ENCODE measurements at regions not wholly inside any gene's neighbourhood (a gene's known extent, or its start where the extent isn't known, plus 50 kb on each side); places are given as distances from the start of the nearest gene placed in this dataset.

- no peak for DNase-seq (ENCODE audit: low read depth)
These were observed 116.9 kb downstream of the POLR2M start for GRCh38 chr15:57823325-57823882.

DNA sequence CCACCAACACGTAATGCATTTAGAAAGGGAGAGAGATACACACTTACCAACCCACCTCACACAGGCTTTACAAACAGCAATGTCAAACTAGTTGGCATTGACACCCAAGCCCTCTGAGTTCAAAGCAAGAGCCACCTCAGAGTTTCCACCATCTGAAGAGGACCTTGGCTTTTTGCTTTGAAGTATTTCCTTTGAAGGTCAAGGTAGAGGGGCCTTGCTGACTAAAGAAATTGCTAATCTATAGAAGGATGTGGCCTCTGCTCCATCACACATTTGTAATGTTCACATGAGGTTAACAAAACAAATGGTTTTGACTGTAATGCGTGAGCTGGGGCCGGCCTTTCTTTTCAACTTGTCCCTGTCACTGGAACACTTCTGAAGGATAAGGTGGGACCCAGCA lies 117.7 kb downstream of the POLR2M start:
- DNase-seq (ENCODE audit: low read depth): no peak

DNA sequence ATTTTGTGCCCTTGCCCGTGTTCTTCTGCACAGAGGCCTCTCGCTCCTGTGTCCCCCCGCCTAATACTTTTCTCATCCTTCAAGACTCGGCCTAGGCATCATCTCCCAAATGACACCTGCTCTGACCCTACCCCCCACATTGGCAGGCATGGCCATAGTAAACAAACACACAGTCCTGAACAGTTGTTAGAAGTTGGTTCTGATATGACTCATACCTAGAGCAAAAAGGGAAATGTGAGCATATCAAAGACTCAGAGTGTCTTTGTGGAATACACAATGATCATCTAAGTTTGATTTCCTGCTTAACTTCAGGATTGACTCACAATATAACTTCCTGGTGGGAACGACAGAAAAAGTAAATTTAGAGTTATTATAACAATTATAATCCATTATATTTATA lies 120.5 kb downstream of the POLR2M start:
- DNase-seq (ENCODE audit: low read depth): no peak

- no peak for DNase-seq (ENCODE audit: low read depth)
These were observed 121.5 kb downstream of the POLR2M start for GRCh38 chr15:57827971-57828370.

- DNase-seq (ENCODE audit: low read depth): no peak
These were observed 125.7 kb downstream of the POLR2M start for GRCh38 chr15:57832183-57832582.

DNA sequence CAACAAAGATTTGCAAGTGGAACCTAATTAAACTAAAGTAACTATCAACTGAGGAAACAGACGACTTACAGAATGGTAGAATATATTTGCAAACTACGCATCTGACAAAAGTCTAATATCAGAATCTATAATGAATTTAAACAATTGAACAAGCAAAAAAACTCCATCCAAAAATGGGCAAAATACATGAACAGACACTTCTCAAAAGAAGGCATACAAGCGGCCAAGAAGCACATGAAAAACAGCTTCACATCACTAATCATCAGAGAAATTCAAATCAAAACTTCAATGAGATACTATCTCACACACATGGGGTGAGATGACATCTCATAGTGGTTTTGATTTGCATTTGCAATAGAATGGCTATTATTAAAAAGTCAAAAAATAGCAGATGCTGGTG lies 128.6 kb downstream of the POLR2M start:
- DNase-seq (ENCODE audit: low read depth): no peak

DNA sequence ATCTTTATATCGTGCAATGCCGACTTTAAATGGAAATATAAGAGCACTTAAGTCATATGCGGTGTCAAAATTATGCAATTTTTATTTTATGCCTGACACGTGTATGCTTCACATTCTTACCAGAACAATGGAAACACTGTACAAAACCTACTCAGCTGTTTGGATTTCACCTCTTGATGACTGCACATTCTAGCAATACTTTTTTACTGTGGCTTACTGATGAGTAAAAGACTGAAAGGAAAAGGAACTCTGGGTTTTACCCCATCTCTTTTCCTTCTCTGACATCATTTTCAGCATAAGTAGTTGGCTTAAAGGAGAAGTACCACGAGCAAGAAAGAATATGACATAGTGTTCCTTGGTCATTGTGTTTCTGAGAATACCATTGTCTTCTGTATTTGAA lies 142.8 kb downstream of the POLR2M start:
- DNase-seq (ENCODE audit: low read depth): no peak

GRCh38 chr15:57854531-57854930 lies 148.0 kb downstream of the POLR2M start:
- no peak for DNase-seq (ENCODE audit: low read depth)

DNA sequence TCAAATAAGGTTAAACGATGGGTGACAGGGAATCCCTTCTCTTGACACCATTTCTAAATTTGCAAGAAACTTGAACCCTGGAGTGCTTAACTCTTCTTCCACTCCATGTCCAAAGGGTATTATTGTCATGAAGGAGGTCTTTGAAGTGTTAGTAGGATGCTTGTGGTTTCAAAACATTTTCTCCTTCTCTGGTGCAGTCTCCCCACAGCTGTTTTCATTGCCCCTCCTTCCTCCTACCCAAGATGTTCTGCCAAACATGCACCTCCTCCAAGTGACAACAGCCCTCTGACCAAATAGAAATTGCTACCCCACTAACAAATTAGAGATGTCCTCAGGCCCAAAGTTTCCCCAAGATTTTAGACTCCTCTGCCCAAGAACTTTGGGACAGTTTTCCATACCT lies 151.4 kb downstream of the POLR2M start:
- no peak for DNase-seq (ENCODE audit: low read depth)

GRCh38 chr15:57859130-57859685 lies 152.7 kb downstream of the POLR2M start:
- DNase-seq (ENCODE audit: low read depth): no peak

DNA sequence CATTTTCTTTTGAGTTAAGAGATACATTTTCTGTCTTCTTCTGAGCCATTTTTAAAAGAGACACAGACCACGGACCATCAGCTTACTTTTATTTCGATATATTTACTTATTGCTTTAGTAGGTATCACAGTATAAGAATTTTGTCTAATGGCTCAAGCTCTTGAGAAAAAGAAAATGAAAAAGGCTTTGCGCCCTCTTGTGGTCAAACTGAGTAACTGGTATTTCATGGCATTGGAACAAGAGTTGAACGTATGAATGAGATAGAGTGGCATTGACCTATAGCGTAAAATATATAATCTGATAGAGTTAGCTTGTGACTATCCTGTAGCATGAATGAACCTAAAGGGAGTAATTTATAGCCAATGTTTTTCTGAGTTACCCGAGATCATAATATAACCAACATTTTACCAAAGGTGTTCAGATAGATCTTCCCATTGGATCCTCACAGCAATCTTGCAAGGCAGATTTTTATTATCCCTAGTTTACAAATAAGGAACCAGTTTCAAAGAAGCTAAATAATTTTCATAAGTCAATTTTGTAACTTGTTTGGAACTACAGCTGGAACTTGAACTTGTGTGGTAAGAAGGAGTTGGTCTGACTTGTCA lies 154.6 kb downstream of the POLR2M start:
- DNase-seq (ENCODE audit: low read depth): no peak

DNA sequence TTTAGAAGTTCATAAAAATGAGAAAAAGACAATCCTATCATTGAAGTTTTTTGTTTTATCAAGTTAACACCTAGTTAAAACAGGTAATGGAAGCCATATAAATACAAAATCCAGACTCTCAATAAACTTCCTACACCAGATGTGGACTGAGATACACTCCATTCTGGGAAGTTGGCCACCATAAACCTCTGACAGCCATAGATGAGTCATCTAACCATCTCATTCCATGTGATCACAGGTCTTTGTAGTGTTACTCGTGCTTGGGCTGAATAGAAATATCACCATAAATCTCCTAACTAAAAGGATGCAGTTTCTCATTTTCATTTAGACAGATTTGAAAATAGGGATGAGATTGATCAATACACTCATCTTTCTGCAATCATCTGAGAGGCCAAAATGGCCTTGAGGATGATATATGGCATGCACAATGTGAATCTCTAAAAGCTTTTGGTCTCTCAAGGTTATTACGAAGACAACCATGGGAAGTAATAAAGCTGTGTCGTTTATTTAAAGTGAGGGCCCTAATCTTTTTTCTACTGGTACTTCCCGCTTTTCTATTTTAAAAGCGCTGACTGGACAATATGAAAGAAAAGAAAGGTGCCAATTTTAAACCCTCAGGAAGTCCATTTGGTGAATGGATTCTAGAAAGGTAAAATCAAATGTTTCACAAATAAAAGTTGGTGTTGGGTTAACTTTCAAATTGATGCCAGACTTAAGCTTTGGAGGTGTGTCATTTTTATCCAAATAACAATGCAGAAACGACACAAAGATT lies 155.5 kb downstream of the POLR2M start:
- no peak for DNase-seq (ENCODE audit: low read depth)

- no peak for DNase-seq (ENCODE audit: low read depth)
These were observed 156.2 kb downstream of the POLR2M start for GRCh38 chr15:57862761-57863160.

DNA sequence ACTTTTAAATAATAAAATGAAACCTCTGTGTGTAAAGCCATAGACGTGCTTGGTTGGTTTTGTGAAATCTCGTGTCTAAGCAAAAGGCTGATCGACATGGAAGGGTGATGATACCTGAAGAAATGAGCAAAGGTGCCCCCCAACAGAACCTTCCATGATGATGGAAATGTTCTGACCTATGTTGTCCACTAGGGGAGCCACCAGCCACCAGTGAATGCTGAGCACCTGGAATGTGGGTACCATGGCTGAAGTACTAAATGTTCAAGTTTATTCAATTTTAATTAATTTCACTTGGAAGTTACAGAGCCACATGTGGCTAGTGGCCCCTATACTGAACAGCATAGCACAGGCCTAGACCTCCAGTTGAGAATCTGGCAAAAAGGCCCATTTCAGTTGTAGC lies 158.8 kb downstream of the POLR2M start:
- DNase-seq (ENCODE audit: low read depth): no peak

- DNase-seq (ENCODE audit: low read depth): peak; percentile 7
These were observed 159.7 kb downstream of the POLR2M start for GRCh38 chr15:57866149-57866736.

DNA sequence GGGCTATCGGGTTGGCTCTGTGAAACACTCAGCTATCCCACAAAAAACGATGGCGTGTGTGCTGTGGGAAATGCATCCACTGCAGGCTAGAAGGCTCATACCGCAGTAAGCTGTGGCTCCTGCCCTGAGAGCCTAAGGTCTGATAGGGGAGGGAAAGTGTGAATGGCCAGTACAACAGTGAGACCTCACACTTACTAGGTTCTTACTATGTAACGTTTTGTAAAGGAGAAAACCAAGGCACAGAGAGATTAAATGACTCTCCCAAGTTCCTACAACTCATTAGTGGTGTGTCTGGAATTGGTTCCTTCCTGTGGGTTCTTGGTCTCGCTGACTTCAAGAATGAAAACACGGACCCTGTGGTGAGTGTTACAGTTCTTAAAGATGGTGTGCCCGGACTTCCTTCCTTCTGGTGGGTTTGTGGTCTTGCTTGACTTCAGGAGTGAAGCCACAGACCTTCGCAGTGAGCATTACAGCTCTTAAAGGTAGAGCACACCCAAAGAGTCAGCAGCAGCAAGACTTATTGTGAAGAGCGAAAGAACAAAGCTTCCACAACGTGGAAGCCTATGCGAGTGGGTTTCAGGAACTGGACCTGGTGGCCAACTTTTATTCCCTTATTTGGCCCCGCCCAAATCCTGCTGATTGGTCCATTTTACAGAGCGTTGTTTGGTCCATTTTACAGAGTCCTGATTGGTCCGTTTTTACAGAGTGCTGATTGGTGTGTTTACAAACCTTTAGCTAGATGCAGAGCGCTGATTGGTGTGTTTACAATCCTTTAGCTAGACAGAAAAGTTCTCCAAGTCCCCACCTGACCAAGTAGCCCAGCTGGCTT lies 161.7 kb downstream of the POLR2M start:
- DNase-seq (ENCODE audit: low read depth): no peak

- DNase-seq (ENCODE audit: low read depth): no peak
These were observed 164.2 kb downstream of the POLR2M start for GRCh38 chr15:57870667-57871066.

DNA sequence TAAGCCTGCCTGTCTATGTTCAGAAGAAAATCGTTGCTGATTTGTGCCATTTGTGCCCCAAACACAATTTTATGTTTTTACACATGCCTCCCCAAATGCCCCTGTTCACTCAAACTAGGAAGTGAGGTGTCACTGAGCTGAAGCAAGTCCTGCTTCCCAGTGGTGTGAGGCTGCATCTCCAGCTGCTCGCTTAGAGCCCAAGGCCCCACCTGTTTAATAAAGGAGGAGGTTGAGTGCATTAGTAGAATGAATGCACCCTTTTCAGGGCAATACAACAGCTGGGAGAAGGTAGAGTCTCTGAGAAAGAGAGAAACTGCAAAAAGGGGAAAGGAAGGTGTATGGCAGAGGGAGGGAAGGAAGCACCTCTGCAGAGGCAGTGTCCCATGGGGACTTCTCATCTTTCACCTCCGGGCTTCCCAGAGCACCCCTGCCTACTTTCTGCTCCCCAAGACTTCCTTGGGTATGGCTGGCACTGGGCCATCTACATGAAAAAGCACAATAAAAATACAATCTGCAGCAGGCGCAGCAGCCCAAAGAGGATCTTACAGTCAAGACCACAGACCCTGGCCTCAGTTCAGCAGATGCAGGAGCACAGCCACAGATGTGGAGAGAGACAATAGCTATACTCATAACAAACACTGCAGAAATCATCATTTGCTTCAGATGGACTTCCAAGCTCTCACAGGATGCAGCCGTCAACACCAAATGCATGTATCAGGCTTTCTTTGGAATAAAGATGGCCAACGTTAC lies 165.9 kb downstream of the POLR2M start:
- no peak for DNase-seq (ENCODE audit: low read depth)

GRCh38 chr15:57873564-57874209 lies 167.2 kb downstream of the POLR2M start:
- DNase-seq (ENCODE audit: low read depth): no peak

- DNase-seq (ENCODE audit: low read depth): no peak
These were observed 168.8 kb downstream of the POLR2M start for GRCh38 chr15:57875347-57875746.

- DNase-seq (ENCODE audit: low read depth): no peak
These were observed 172.1 kb downstream of the POLR2M start for GRCh38 chr15:57878573-57878972.

All from stimulated activated CD8-positive, alpha-beta memory T cell treated with anti-CD3 and anti-CD28 coated beads, Interleukin-12 subunit alpha, Interleukin-12 subunit beta, amount 100 ng/mL, for 1 hour (primary cell).